HCT116 (cell line): ENCODE measurements at regions not wholly inside any gene's neighbourhood (a gene's known extent, or its start where the extent isn't known, plus 50 kb on each side); places are given as distances from the start of the nearest gene placed in this dataset.

Experiments
- CTCF ChIP-seq, 3 experiments: fragments of 200-600 bp in 1 of 3; sonication (generic) in 1 of 3; IDR thresholded peaks in 2 of 3; conservative IDR thresholded peaks in 1 of 3; 2 replicates each; pipeline ENCODE4 v1.5.1; 2012 to 2017; ENCODE audit warnings: low read depth in 2 of 3, low read length in 2 of 3, antibody characterized with exemption in 1 of 3, borderline replicate concordance in 1 of 3, control low read depth in 1 of 3, mild to moderate bottlenecking in 1 of 3, mixed read lengths in 1 of 3, mixed run types in 1 of 3, moderate library complexity in 1 of 3; ENCODE audit not compliant: insufficient read depth in 1 of 3
- EZH2 ChIP-seq: fragments of 200-600 bp; sonication (generic); IDR thresholded peaks from 2 replicates; pipeline ENCODE4 v1.6.1; 2017; ENCODE audit warnings: antibody characterized with exemption, mixed run types
- MAX ChIP-seq: IDR thresholded peaks from 2 replicates; pipeline ENCODE4 v1.6.1; 2012
- POLR2A ChIP-seq: IDR thresholded peaks from 2 replicates; pipeline ENCODE4 v1.7.0; 2011; ENCODE audit warnings: borderline replicate concordance; ENCODE audit not compliant: insufficient read depth, insufficient read length; ENCODE audit errors: extremely low read depth
- POLR2AphosphoS5 ChIP-seq: IDR thresholded peaks from 2 replicates; pipeline ENCODE4 v1.6.1; 2011; ENCODE audit warnings: mild to moderate bottlenecking, low read depth, low read length, moderate library complexity
- REST ChIP-seq: IDR thresholded peaks from 2 replicates; pipeline ENCODE4 v1.6.1; 2012; ENCODE audit warnings: low read depth
- YY1 ChIP-seq: IDR thresholded peaks from 2 replicates; pipeline ENCODE4 v1.6.1; 2011; ENCODE audit warnings: low read length, low read depth, moderate library complexity, mild to moderate bottlenecking; ENCODE audit not compliant: insufficient replicate concordance; ENCODE audit errors: extremely low read depth
- ZBTB33 ChIP-seq: IDR thresholded peaks from 2 replicates; pipeline ENCODE4 v1.6.1; 2011; ENCODE audit warnings: mild to moderate bottlenecking, low read length, moderate library complexity; ENCODE audit not compliant: insufficient replicate concordance; ENCODE audit errors: extremely low read depth
- ZNF274 ChIP-seq: fragments of 200-500 bp; sonication (Bioruptor generic); IDR thresholded peaks from 2 replicates; pipeline ENCODE4 v1.6.1; 2014; ENCODE audit warnings: mild to moderate bottlenecking, low read depth, low read length, inconsistent platforms

GRCh38 chr7:153070141-153070540, 310.6 kb downstream of the ACTR3B start:
- TF ChIP-seq CTCF (IDR thresholded peaks at IDR 0.05 in 2 of 3, conservative IDR thresholded peaks at IDR 0.05 in 1 of 3; ENCODE audit: borderline replicate concordance in 1 of 3, insufficient read depth in 1 of 3, low read depth in 2 of 3, low read length in 2 of 3) (no peak), POLR2A (no peak), POLR2AphosphoS5 (no peak), ZNF274 (no peak), EZH2 (no peak), REST (no peak), ZBTB33 (no peak), MAX (no peak), YY1 (no peak)
